ENCODE measurements at regions not wholly inside any gene's neighbourhood (a gene's known extent, or its start where the extent isn't known, plus 50 kb on each side); places are given as distances from the start of the nearest gene placed in this dataset.

DNA sequence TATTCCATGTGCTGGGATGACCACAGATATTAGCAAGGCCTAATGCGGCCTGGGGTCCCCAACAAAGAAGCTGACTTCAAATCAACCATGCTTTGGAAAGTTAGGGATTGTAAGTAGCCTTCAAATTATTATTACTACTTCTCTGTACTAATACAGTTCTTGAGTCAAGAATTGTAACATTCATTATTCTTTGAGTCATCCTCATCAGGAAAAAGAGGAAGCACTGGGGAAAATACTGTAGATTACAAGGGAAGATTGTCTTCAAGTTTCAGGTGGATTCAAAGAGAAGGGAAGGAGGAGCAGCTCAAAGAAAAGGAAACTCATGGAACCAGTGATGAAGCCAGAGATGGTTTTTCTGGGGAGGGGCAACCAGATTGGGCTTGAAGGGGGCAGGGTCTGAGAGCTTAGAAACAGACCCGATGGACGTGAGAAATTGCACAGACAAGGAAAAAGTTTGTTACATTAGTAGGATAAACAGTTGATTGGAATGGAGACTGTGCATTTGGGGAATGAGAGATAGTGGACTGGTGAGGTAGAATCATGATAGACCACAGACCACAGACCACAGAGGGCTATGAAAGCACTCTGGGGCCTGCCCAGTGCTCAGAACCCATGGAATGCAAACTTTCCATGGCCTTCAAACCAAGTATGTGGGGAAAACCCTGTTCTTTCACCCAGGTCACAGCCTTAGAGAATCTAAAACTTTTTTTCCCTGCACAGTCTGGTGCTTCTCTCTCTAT, 209.9 kb downstream of the ZNF365 start:
- TF ChIP-seq CTCF (conservative IDR thresholded peaks at IDR 0.05 in 1 of 2, IDR thresholded peaks at IDR 0.05 in 1 of 2; ENCODE audit: extremely low read depth in 1 of 2, insufficient read depth in 1 of 2, low read depth in 1 of 2, low read length in 2 of 2) (no peak), EZH2 (IDR thresholded peaks at IDR 0.05; ENCODE audit: borderline replicate concordance, low read length) (no peak)
